GM18867 (cell line): ENCODE measurements at regions not wholly inside any gene's neighbourhood (a gene's known extent, or its start where the extent isn't known, plus 50 kb on each side); places are given as distances from the start of the nearest gene placed in this dataset.
A peak's percentile ranks its signal among the peaks of the same experiment; 100 is the strongest.
"Not testable (repeated sequence)": the region's sequence is repeated elsewhere in the genome, so short reads cannot be mapped to it uniquely, and the experiment has no call there.

ENCODE experiments used
- ATAC-seq: cut with Tn5 transposase; IDR thresholded peaks from one replicate; pipeline ENCODE4 v1.9.1; 2021; ENCODE audit warnings: mild to moderate bottlenecking, moderate library complexity; ENCODE audit not compliant: unreplicated experiment

- no peak for ATAC-seq
These were observed 56.2 kb downstream of the PABPC4L start for GRCh38 chr4:134145369-134145768.

GRCh38 chr4:134144337-134144736, 57.3 kb downstream of the PABPC4L start:
- ATAC-seq = no peak

- ATAC-seq = no peak
These were observed 59.9 kb downstream of the PABPC4L start for GRCh38 chr4:134141728-134142127.

- ATAC-seq = no peak
These were observed 62.4 kb downstream of the PABPC4L start for GRCh38 chr4:134139188-134139587.

GRCh38 chr4:134132086-134132783, 69.4 kb downstream of the PABPC4L start:
- no peak for ATAC-seq

- ATAC-seq = no peak
These were observed 74.6 kb downstream of the PABPC4L start for GRCh38 chr4:134126955-134127354.

- ATAC-seq = no peak
These were observed 75.5 kb downstream of the PABPC4L start for GRCh38 chr4:134126000-134126560.

GRCh38 chr4:134122903-134123302, 78.7 kb downstream of the PABPC4L start:
- no peak for ATAC-seq

GRCh38 chr4:134117392-134118183, 84.0 kb downstream of the PABPC4L start:
- ATAC-seq = no peak

- ATAC-seq = no peak
These were observed 111.7 kb downstream of the PABPC4L start for GRCh38 chr4:134089885-134090284.

- no peak for ATAC-seq
These were observed 116.1 kb downstream of the PABPC4L start for GRCh38 chr4:134085496-134085895.

- not testable (repeated sequence) for ATAC-seq
These were observed 122.5 kb downstream of the PABPC4L start for GRCh38 chr4:134079085-134079484.

- ATAC-seq = peak; percentile 95
These were observed 123.2 kb downstream of the PABPC4L start for GRCh38 chr4:134078230-134078914.

GRCh38 chr4:134073711-134074110, 127.9 kb downstream of the PABPC4L start:
- no peak for ATAC-seq

GRCh38 chr4:134072137-134072536, 129.5 kb downstream of the PABPC4L start:
- ATAC-seq = no peak

- no peak for ATAC-seq
These were observed 131.4 kb downstream of the PABPC4L start for GRCh38 chr4:134070174-134070573.

GRCh38 chr4:134057356-134057755, 144.2 kb downstream of the PABPC4L start:
- no peak for ATAC-seq

- ATAC-seq = not testable (repeated sequence)
These were observed 155.4 kb downstream of the PABPC4L start for GRCh38 chr4:134046221-134046620.

- no peak for ATAC-seq
These were observed 156.2 kb downstream of the PABPC4L start for GRCh38 chr4:134045411-134045810.

GRCh38 chr4:134043266-134043665, 158.3 kb downstream of the PABPC4L start:
- no peak for ATAC-seq

- ATAC-seq = no peak
These were observed 173.2 kb downstream of the PABPC4L start for GRCh38 chr4:134028421-134028820.
